ENCODE measurements at regions not wholly inside any gene's neighbourhood (a gene's known extent, or its start where the extent isn't known, plus 50 kb on each side); places are given as distances from the start of the nearest gene placed in this dataset.
"Not testable (repeated sequence)": the region's sequence is repeated elsewhere in the genome, so short reads cannot be mapped to it uniquely, and the experiment has no call there.

DNA sequence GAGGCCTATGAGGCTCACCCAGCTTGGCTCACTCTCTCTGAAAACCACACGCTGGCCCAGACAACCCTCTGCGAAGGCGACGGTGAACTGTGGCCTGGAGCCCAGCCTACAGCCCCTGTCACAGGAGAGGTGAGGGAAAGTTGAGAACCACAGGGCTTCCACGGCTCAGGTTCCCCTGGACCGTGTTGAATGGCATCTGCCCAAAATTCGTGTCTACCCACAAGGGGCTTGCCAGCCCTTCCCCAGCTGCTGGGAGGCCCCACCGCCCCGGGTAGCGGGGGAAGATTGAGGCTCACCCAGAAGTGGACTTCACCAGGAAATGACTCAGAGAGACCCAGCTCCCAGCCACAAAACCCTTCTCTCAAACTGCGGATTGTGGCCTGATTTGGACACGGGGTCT, 197.1 kb downstream of the CTTN start:
- DNase-seq: no peak

DNA sequence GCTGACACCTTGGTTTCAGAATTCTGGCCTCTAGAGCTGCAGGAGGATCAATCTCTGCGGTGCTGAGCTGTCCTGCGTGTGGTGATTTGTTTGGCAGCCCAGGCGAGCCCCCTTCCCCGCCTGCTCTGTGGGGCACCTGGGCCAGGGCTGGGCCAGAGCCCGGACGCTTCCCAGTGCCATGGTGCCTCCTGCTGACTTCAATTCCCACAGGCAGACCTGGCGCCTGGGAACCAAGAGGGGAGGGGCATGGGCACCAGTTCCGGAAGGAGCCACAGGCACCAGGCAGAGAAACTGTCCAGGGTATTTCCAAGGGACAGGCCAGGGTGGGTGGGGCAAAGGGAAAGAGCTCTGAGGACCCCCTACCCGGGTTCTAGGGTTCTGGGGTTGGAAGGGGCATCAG, 197.8 kb downstream of the CTTN start:
- no peak for DNase-seq

DNA sequence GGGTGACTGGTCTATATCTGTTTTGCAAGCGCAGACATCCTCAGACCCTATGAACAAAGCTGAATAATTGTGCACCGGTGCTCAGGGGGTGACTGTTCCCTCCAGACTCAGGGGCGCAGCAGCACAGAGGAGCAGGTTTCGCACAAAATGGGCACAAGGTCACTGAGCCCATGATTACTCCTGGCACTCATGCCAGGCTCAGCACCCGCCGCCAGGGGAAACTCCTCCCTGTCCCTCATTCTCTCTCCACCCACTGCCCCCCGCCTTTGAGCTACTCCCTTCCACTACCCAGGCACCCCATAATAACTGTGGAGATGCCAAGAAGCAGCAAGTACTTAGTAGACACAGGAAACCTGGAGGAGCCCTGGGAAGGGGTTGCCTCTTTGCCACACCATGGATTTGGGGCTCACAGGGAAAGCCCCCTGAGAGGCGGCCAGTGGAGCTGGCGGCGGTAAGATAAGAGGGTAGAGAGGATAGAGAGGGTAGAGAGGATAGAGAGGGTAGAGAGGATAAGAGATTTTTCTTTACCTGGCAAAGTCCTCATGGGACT, 198.8 kb downstream of the CTTN start:
- no peak for DNase-seq

DNA sequence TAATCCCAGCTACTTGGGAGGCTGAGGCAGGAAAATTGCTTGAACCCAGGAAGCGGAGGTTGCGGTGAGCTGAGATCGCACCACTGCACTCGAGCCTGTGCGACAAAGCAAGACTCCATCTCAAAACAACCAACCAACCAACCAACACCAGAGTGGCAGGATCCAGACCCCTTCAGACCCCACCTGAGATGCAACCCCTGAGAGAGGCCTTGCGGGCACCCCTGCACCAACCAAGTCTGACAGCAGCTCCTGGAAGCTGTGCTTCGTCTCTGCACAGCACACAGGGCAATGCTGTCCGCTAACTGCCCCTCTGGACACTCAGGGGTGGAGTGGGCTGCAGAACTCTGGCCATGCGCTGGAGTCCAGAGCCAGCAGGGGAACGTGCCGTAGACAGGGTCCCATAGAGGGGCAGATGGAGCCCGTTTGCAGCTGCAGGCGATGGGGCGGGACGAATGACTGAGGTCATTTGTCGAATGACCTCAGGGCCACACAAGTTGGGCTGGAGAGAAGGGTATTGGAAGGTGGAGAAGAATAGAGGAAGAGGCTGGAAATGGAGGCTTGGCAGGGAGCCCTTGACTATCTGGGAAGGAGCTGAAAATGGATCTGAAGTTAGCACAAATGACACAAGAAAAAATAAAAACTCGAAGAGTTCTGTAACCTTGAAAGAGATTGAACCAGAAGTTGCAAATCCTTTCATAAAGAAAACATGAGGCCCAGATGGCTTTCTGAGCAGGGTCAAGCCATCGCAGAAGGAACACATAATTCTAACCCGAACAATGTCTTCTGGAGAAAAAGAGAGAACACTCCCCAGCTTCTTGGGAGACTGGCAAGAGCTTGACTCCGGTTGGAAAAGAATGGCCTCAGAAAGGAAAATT, 199.7 kb downstream of the CTTN start:
- no peak for DNase-seq

DNA sequence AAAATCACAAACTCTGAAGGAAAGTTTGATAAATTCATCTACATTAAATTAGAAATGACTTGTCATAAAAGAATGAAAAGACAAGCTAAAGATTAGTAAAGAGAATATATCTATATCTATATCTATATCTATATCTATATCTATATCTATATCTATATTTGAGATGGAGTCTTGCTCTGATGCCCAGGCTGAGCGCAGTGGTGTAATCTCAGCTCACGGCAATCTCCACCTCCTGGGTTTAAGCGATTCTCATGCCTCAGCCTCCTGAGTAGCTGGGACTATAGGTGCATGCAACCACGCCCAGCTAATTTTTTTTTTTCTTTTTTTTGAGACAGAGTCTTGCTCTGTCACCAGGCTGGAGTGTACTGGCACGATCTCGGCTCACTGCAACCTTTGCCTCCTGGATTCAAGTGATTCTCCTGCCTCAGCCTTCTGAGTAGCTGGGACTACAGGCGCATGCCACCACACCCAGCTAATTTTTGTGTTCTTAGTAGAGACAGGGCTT, 202.6 kb downstream of the CTTN start:
- not testable (repeated sequence) for DNase-seq

DNA sequence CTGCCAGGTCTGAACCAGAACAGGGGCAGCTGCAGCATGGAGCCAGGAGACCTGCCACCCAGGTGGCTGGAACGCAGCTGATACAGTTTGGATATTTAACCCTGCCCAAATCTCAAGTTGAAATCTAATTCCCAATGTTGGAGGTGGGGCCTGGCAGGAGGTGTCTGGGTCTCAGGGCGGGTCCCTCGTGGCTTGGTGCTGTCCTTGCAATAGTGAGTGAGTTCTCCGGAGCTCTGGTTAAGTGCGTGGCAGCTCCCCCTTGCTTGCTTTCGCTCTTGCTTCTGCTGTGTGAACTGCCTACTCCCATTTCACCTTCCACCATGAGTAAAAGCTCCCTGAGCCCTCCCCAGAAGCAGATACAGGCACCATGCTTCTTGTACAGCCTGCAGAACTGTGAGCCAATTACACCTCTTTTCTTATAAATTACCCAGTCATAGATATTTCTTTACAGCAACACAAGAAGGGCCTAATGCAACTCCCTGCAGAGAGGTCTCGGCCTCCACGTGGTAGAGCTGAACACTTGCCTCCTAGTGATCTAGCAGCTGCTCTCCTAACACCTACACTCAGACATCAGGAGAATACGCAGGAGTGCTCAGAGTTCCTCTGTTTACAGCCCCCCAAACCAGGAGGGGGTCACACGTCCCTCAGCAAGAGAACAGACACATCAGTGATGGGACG, 203.7 kb downstream of the CTTN start:
- DNase-seq: no peak

DNA sequence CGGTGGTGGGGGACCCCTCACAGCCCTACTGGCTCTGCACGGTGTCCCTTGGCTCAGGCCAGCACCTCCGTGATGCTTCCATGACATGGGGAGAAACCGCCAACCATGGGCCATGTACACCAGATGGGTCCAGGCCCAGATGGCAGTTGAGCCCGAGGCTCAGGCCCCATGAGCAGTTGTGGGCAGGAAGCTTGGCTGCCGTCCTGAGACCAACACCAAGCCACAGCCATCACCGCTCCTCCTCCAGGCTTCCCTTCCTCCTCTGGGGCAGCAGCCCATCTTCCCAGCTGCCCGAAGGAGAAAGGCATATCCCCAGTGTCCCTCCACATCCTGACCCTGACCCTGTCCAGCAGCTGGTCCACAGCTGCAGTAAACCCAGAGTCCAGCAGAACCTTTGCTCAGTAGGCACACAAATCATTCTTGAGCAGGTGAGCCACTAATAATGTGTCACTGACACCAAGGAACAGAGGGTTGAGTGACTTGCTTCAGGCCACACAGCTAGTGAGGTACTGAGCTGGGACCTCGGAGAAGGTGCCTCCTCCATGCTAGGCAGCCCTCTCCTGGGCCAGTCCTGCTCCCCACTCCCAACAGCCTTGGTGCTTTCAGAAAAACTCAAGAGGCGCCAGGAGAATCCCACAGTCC, 204.9 kb downstream of the CTTN start:
- no peak for DNase-seq

DNA sequence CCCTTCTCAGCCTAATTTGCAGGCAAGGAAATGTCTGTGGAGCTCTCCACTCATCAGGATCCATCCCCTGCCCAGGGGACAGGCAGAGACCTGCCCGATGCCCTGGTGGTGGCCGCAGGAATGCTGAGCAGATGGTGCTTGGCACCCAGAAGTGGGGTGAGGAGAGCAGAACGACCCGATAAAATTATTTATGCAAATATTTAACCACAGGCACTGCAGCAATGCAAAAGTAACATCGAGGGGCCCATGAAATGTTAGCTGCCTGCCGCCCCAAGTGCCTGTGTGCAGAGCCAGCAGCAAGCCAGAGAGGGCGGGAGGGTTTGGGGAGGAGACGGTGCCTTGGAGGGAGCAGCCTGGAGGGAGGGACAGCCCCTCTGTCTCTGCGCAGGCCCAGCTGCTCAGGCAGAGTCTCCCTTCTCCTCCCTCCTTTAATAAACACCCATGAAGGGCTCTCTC, 205.5 kb downstream of the CTTN start:
- DNase-seq: no peak

DNA sequence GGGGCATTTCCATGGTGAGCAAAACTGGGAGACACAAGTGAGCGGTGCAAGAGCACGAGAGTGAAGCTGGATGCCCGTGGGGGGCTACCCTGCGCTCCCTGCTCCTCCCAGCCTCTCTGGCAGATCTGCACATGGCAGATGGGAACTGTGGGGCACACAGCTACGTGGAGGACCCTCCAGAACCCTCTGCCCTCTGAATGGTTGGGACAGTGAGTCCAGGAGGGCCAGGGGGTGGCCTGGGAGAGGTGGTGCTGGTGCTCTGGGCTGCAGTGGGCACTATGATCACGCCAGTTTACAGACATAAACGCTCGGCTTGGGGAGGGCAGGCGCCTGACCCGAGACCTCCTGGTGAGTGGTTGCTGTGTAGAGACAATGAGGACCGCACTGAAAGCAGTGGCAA, 205.9 kb downstream of the CTTN start:
- no peak for DNase-seq

DNA sequence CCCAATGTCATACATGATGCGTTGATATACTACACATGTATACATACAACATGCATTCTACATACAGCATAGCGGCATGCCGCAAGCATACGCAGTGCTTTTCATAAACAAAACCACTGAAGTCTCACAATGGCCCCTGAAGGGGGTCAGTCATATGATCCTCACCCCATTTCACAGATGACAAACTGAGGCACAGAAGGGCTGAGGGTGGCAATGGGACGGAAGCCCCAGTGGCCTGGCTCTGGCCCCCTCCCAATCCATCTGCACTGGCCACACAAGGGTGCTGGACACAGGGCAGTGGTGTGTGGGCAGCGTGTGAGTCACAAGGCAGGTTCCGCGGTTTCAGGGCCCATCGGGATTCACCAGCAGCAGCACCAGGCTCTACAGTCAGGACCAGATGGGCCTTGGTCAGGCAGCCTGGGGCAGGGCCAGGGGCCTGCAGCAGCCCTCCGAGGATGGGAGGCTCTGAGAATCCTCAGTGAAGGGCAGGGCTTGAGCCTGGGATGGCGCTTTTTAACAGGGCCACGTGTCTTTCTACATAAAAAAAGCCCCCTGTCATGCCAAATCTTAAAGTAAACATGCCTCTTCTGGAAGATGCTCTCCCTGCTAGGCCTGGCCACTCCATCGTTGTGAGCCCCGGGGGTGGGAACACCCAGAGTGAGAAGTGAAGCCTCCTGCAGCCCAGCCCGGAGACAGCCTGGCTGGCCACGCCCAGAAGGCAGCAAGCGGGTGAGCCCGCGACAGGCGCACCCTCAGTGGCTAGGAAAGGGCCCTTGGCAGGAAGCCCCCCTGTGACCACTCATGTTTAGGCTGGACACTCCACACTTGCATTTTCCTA, 206.5 kb downstream of the CTTN start:
- no peak for DNase-seq

DNA sequence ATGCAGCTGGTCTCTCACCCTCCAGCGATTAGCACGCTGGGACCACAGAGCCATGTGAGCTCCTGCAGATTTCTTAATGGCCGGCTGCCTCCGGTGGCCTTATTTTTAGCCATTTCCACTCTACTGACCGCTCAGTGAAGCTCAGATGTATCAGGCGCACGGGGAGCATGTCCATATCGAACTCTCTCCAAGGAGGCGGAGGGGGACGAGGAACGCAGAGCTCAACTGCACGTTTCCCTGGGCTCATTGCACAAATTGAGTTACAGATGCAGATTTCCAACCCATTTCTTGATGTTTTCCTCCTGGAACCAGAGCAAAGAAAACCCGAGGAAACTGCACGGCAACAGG, 207.1 kb downstream of the CTTN start:
- no peak for DNase-seq

DNA sequence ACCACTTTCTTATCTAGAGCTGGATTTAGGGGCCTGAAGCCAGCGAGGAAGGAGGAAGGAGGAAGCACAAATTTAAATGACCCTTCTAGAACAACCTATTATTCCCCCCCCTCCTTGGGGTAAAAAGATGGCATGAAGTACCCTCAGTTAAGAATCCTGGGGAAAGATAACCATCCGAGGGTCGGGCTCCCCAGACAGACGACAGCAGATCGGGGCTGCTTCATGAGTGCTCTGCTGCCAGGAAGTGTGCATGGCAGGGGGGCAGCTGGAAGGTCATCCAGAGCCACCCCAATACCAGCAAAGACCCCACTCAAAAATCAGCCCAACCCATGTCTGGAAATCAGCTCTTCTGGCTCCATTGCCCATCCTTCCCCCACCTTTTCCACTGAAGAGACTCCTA, 207.5 kb downstream of the CTTN start:
- no peak for DNase-seq

DNA sequence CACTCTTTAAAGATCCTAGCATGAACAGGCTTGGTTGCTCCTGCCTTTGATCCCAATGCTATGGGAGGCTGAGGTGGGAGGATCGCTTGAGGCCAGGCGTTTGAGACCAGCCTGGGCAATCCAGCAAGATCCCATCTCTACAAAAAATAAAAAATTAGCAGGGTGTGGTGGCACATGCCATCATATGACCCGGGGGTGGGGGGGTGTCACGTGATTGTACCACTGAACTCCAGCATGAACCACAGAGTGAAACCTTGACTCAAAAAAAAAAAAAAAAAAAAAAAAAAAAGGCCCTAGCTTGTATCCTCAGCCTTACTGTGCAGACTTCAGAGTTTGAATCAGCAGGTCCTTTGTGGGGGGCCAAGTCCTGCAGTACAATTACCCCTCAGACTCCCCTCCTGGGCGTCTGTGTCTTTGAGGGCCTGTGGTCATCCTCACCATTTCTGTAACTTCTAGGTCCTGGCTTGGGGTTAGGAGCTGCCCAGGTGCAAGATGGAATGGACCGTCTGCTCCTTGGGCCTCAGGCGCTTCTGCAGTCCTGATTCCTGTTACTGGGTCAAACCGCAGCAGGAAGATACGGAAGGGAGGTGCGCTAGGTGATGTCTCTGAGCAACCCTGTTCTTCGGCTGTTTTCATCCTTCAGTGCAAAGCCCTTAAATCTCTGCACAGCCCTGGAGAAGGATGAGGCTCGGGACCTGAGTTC, 208.1 kb downstream of the CTTN start:
- no peak for DNase-seq

DNA sequence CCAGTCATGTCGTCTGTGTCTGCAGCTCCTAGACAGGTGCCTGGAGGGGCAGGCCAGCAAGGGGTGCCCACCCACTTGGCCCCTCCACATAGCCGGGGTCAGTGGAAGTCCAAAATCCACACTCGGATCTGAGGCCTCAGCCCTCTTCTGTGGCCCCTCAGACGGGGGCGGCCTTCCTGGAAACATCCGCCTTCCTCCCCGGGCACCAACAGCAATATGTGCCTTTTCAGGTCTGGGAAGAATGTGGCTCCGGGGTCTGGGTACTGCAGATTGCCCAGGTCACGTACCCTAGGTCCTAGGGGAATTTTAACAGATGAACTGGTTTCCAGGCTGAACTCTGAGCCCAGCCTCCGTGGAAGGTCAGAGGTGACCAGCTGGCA, 208.6 kb downstream of the CTTN start:
- DNase-seq: no peak

DNA sequence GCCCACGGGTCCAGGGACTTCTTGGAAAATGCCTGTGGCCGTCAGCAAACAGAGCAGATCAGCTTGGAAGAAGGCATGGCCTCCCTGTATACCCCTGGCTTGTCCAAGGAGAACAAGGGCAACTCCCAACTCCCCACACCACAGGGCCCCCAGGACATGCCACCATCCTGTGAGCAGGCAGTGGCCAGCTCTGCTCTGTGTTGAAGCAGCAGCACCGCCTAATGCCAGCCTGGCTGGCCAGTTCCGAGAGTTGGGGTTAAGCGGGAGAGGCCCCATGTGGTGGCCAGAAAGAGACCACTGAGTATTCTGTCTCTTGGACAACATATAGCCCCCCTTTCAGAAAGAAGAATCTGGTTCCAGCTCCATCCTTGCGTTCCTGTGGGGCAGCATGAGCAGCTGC, 209.2 kb downstream of the CTTN start:
- no peak for DNase-seq

DNA sequence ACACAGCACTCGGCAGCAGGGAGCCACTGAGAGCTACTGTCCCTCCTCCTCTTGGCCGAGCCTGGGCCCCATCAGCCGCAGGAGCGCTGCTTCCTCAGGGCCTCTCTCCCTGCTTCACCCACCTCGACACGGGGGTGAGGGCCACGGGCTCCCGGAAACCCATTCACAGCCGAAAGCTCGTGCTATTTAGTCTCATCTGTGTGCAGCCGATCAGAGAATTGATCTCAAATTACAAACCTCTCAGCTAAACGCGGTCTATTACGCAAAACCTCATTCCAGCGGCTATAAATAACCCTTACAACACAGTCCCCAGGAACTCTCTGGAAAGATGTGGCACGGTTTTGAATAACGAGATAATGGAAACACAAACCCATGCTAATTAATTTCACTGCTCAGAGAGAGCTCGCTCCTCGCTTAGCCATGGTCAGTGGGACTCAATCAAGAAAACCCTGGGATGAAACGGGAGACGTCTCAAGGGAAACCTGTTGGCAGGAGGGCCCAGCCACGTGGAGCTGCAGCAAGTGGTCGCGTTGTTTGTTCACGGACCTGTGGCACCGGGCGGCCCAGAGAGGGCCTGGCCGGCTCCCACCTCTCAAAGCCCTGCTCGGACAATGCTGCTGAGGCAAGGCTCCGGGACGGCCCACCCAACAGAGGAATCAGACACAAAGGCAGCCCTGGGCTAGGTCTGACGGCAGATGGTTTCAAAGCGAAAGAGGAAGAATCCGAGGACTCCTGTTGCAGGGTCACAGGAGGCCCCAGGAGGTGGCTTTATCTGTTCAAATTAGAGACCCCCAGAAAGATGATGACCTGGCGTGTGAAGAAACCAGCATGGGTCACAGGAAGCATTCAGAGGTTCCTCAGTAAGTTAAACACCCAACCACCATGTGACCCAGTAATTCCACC, 210.5 kb downstream of the CTTN start:
- no peak for DNase-seq

DNA sequence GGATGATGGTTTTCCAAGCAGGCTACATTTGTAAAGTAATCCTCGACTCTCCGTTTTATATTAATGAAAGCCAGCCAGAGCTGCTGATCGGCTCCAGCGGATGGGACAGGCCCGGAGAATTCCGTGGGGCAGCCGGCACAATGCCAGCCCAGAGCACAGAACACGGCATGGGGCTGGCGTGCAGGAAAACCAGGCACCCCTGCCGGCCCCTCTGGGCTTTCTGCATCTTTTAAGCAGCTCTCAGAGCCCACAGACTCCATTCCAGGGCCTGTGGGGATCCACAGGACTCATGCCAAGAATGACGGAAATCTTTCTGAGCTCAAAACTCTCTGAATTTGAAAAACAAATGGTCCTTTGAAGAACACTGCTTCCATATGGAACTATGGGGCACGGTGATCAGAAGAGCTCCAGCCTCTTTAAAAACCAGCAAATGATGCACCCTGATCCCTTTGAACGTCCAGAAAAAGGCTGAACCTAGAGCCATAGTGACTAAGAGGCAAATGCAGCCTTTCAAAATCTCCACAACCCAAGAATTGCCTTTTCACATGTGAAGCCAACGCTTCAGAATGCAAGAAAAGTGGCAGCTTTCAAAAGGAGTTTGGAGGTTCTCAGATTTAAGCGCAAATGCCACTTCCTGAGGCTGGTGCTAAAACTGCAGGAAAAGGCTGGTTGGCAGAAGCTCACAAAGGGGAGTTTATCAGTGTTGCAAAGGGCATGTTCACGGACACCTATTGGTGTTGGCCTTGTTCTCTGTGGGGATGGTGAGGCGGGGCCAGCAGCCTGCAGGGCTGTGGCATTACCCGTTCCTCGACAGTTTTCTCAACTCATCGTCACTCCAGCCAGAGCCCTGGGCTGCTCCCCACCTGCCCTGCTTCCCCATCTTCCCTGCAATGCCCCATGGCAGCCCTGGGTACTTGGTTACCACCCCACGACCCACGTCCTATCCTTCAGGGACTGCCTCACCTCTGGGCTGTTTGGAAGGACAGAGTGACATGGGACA, 212.5 kb downstream of the CTTN start:
- DNase-seq: no peak

DNA sequence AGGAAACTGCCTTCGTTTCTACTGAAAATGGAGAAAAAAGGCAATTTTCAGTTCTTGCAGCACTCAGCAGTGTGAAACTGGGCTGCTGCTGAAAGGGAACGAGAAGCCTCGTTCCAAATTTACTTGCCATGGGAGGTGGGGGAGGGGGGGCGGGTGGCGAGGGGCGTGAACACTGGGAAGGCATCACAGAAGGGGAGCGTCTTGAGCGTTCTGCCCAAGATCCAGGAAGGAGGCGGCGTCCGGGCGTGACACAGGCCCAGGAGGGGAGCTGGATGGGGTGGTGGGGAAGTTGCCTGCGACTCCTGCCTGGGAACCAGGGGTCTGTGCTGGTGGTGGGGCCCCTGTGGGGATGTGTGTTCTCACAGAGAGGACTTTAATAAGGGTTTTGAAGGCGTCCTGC, 213.5 kb downstream of the CTTN start:
- DNase-seq: no peak

DNA sequence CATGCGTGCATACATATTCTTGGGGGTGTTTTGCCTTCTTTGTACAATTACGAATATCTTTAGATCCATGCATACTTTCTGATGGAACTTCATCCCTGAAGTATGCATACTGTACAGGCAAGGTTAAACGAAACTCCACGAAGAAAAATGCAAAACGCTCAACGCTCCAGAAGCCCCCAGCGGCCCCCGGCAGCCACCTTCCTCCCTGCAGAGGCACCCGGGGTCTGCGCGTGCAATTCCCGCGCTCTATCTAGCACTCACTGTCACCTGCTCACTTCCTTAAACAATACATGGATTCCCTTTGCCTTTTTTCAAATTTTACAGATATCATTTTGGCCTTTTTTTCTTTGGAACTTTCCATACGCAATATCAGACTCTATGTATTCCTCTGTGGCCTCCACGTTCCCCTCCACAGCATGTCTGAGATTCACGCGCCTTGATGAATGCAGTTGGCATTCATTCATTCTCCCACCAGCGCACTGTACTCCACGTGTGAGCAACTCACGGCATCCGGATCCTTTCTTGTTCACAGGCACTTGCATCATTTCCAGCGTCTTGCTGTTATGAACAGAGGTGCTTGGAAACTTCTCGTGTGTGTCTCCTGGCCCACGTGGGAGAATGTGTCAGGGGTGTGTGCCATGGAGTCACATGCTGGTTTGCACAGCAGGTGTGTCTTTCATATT, 214.3 kb downstream of the CTTN start:
- DNase-seq: no peak
